SK-N-SH treated with all-trans-retinoic acid at 6 μM for 48 hours (cell line): ENCODE measurements at regions not wholly inside any gene's neighbourhood (a gene's known extent, or its start where the extent isn't known, plus 50 kb on each side); places are given as distances from the start of the nearest gene placed in this dataset.

Source experiments
- RARB ChIP-seq: fragments of 250-450 bp; sonication (Bioruptor Pico); IDR thresholded peaks from 2 replicates; pipeline ENCODE4 v1.8.0; 2021; ENCODE audit warnings: mild to moderate bottlenecking, moderate library complexity
- TCF4 ChIP-seq: fragments of 250-450 bp; sonication (Bioruptor Pico); IDR thresholded peaks from 2 replicates; pipeline ENCODE4 v1.8.0; 2021; ENCODE audit warnings: mild to moderate bottlenecking, moderate library complexity, borderline replicate concordance
- ZNF70 ChIP-seq: fragments of 450-650 bp; formaldehyde crosslinking; IDR thresholded peaks from 2 replicates; pipeline ENCODE4 v1.5.0; 2020; ENCODE audit warnings: mild to moderate bottlenecking, moderate library complexity

DNA sequence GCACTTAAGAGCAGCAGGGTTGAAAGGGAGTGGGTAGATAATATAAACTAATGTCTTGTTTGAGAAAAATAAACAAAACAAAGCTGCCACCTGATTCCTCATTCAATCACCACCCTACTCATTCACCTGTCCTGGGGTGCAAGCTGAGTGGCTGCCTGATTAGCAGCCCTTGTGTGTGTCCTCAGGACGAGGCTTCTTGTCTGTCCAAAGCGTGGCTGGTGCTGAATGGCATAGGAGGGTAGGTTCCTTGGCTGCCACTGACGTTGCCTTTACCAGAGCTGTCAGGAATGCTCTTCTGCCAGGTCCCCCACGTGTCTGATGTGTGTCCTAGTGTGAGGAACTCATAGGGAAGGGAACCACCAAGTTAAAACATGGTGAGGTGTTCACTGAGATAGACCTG lies 146.6 kb upstream of the SLC24A2 start:
- no peak for TF ChIP-seq ZNF70 (CRISPR knock-in tag)
- TF ChIP-seq RARB (CRISPR knock-in tag) = no peak
- TF ChIP-seq TCF4 (CRISPR knock-in tag) = no peak
